Body of pancreas (tissue), 4 donors: ENCODE measurements at regions not wholly inside any gene's neighbourhood (a gene's known extent, or its start where the extent isn't known, plus 50 kb on each side); places are given as distances from the start of the nearest gene placed in this dataset.

ENCODE experiments used
- ATAC-seq: fragments of 150-250 bp; one replicate; pipeline ENCODE4 v1.9.1; 2016
- DNase-seq, 4 donors: peaks; one replicate each; pipeline ENCODE4 v3.0.0-alpha.2; 2019
- H3K27ac ChIP-seq, 4 donors: fragments of 200-600 bp; sonication (generic); 1 replicate in 3 of 4; 2 replicates in 1 of 4; pipeline versions ENCODE4 v1.5.1 to v1.6.1; 2016 to 2019; ENCODE audit warnings: mild to moderate bottlenecking in 1 of 4, mixed read lengths in 1 of 4, moderate library complexity in 1 of 4
- H3K27me3 ChIP-seq, 2 donors: fragments of 200-600 bp; sonication (generic); one replicate each; pipeline ENCODE4 v1.6.0; 2016; ENCODE audit warnings: mild to moderate bottlenecking in 1 of 2
- H3K36me3 ChIP-seq, 2 donors: fragments of 200-600 bp; sonication (generic); replicated peaks in 1 of 2; 2 replicates each; pipeline ENCODE4 v1.5.1; 2016; ENCODE audit warnings: low read depth in 2 of 2; ENCODE audit not compliant: insufficient read depth in 1 of 2
- H3K4me1 ChIP-seq: fragments of 200-600 bp; sonication (generic); one replicate; pipeline ENCODE4 v1.6.0; 2016
- H3K4me3 ChIP-seq, 2 donors: fragments of 200-600 bp; sonication (generic); 1 replicate in 1 of 2; 2 replicates in 1 of 2; pipeline ENCODE4 v1.5.1; 2016 to 2019
- H3K9me3 ChIP-seq, 3 donors: fragments of 200-600 bp; sonication (generic); 1 replicate in 2 of 3; 2 replicates in 1 of 3; pipeline ENCODE4 v1.5.1; 2016
- CTCF ChIP-seq, 7 experiments: fragments of 450-650 bp in 4 of 7; fragments of 200-600 bp in 3 of 7; sonication (generic) in 3 of 7; IDR thresholded peaks; one replicate each; pipeline ENCODE4 v1.5.1; 2016 to 2019; ENCODE audit warnings: antibody characterized with exemption in 7 of 7
- POLR2A ChIP-seq, 3 donors: fragments of 450-650 bp; IDR thresholded peaks; one replicate each; pipeline ENCODE4 v1.6.1; 2016; ENCODE audit warnings: antibody characterized with exemption in 3 of 3, mild to moderate bottlenecking in 2 of 3
- WGBS, 2 donors: methylation state at CpG; one replicate each; pipeline ENCODE4 v1.1.5; 2017; 5-methylcytosine and 5-hydroxymethylcytosine counted together
- intact Hi-C: fragments of 100-400 bp; cut with DNase I; formaldehyde crosslinking; loops from one replicate; pipeline ENCODE4 v1.15.1; 2023

- Histone ChIP-seq H3K9me3 (no peaks in the 10 kb centered on the region), H3K4me1 (no peaks in the 10 kb centered on the region), H3K27me3 (no peaks in the 10 kb centered on the region), H3K36me3 (no peaks in the 10 kb centered on the region), H3K27ac (no peak overlapping the region), H3K4me3 (no peak overlapping the region)
- ATAC-seq (no peak), DNase-seq (no peak)
- TF ChIP-seq POLR2A (IDR thresholded peaks at IDR 0.05), result no peak
- TF ChIP-seq CTCF (IDR thresholded peaks at IDR 0.05), result no peak
- WGBS, 2 donors, result 94 to 96% methylated on average over 3 of the region's 3 CpGs
- intact Hi-C loops, result no loop called here
Measured at GRCh38 chr12:92621833-92622232, 81.0 kb upstream of the PLEKHG7 start.

GRCh38 chr12:92621312-92621711 is 81.5 kb upstream of the PLEKHG7 start:
- intact Hi-C loops, result no loop called here
- no peak overlapping the region for H3K27ac ChIP-seq
- ATAC-seq, result no peak
- no peaks in the 10 kb centered on the region for H3K4me1 ChIP-seq
- no peak overlapping the region for H3K4me3 ChIP-seq
- H3K27me3 ChIP-seq, result no peaks in the 10 kb centered on the region
- H3K36me3 ChIP-seq, result no peaks in the 10 kb centered on the region
- WGBS, 2 donors, result 91 to 93% methylated on average over 4 of the region's 4 CpGs
- no peak for DNase-seq
- H3K9me3 ChIP-seq, result no peaks in the 10 kb centered on the region
- TF ChIP-seq CTCF (IDR thresholded peaks at IDR 0.05) (no peak), POLR2A (IDR thresholded peaks at IDR 0.05) (no peak)

GRCh38 chr12:92619730-92620684 is 82.8 kb upstream of the PLEKHG7 start:
- no peaks in the 10 kb centered on the region for H3K36me3 ChIP-seq
- H3K4me3 ChIP-seq, result no peak overlapping the region
- ATAC-seq, result no peak
- no peaks in the 10 kb centered on the region for H3K4me1 ChIP-seq
- H3K27ac ChIP-seq, result no peak overlapping the region
- intact Hi-C loops, result no loop called here
- no peak for DNase-seq
- TF ChIP-seq CTCF (IDR thresholded peaks at IDR 0.05), result no peak
- no peak for TF ChIP-seq POLR2A (IDR thresholded peaks at IDR 0.05)
- 55 to 62% methylated on average over 8 of the region's 8 CpGs for WGBS, 2 donors
- H3K9me3 ChIP-seq, result no peaks in the 10 kb centered on the region
- no peaks in the 10 kb centered on the region for H3K27me3 ChIP-seq

GRCh38 chr12:92619026-92619425 is 83.8 kb upstream of the PLEKHG7 start:
- no peaks in the 10 kb centered on the region for H3K9me3 ChIP-seq
- DNase-seq (no peak), ATAC-seq (no peak)
- intact Hi-C loops, result no loop called here
- TF ChIP-seq POLR2A (IDR thresholded peaks at IDR 0.05), result no peak
- TF ChIP-seq CTCF (IDR thresholded peaks at IDR 0.05), result no peak
- H3K27ac ChIP-seq, result no peak overlapping the region
- H3K36me3 ChIP-seq, result no peaks in the 10 kb centered on the region
- no peaks in the 10 kb centered on the region for H3K27me3 ChIP-seq
- H3K4me3 ChIP-seq, result no peak overlapping the region
- H3K4me1 ChIP-seq, result no peaks in the 10 kb centered on the region
- WGBS, 2 donors, result 60 to 88% methylated on average over 1 to 2 of the region's 2 CpGs

- Histone ChIP-seq H3K9me3 (no peaks in the 10 kb centered on the region), H3K4me3 (no peak overlapping the region), H3K36me3 (no peaks in the 10 kb centered on the region), H3K4me1 (no peaks in the 10 kb centered on the region), H3K27ac (no peak overlapping the region), H3K27me3 (no peaks in the 10 kb centered on the region)
- ATAC-seq, result no peak
- 77 to 90% methylated on average over 2 of the region's 2 CpGs for WGBS, 2 donors
- DNase-seq, result no peak
- intact Hi-C loops, result no loop called here
- TF ChIP-seq CTCF (IDR thresholded peaks at IDR 0.05) (no peak), POLR2A (IDR thresholded peaks at IDR 0.05) (no peak)
Measured at GRCh38 chr12:92615703-92616102, 87.1 kb upstream of the PLEKHG7 start.
